SK-N-SH treated with all-trans-retinoic acid at 6 μM for 48 hours (cell line): ENCODE measurements at regions not wholly inside any gene's neighbourhood (a gene's known extent, or its start where the extent isn't known, plus 50 kb on each side); places are given as distances from the start of the nearest gene placed in this dataset.
A peak's percentile ranks its signal among the peaks of the same experiment; 100 is the strongest.

Experiments used
- ATAC-seq: fragments of 200-7000 bp; cut with Tn5 transposase; 3 replicates; pipeline ENCODE4 v1.9.1; 2020; ENCODE audit warnings: mild to moderate bottlenecking, moderate library complexity
- ARNTL ChIP-seq: fragments of 450-650 bp; formaldehyde crosslinking; IDR thresholded peaks from 2 replicates; pipeline ENCODE4 v1.5.0; 2020; ENCODE audit warnings: low read depth, mild to moderate bottlenecking, moderate library complexity, borderline replicate concordance
- BACH2 ChIP-seq: fragments of 250-450 bp; sonication (Bioruptor Pico); IDR thresholded peaks from 2 replicates; pipeline ENCODE4 v1.9.0; 2021; ENCODE audit warnings: mild to moderate bottlenecking, borderline replicate concordance
- CSDC2 ChIP-seq: fragments of 250-450 bp; sonication (Bioruptor Pico); IDR thresholded peaks from 2 replicates; pipeline ENCODE4 v1.5.0; 2020; ENCODE audit warnings: mild to moderate bottlenecking, moderate library complexity
- ESRRG ChIP-seq: fragments of 250-450 bp; sonication (Bioruptor Pico); IDR thresholded peaks from 2 replicates; pipeline ENCODE4 v1.6.1; 2021; ENCODE audit warnings: mild to moderate bottlenecking
- GLIS3 ChIP-seq: fragments of 250-450 bp; sonication (Bioruptor Pico); IDR thresholded peaks from 2 replicates; pipeline ENCODE4 v1.5.0; 2020; ENCODE audit warnings: mild to moderate bottlenecking, moderate library complexity
- ISL1 ChIP-seq: fragments of 250-450 bp; sonication (Bioruptor Pico); IDR thresholded peaks from 2 replicates; pipeline ENCODE4 v2.1.2; 2022; ENCODE audit warnings: mild to moderate bottlenecking, moderate library complexity
- OSR1 ChIP-seq: fragments of 250-450 bp; sonication (Bioruptor Pico); IDR thresholded peaks from 2 replicates; pipeline ENCODE4 v1.8.0; 2022; ENCODE audit warnings: moderate library complexity, mild to moderate bottlenecking, inconsistent platforms
- PPARA ChIP-seq: fragments of 250-450 bp; sonication (Bioruptor Pico); IDR thresholded peaks from 2 replicates; pipeline ENCODE4 v1.5.0; 2020; ENCODE audit warnings: mild to moderate bottlenecking, borderline replicate concordance
- RARB ChIP-seq: fragments of 250-450 bp; sonication (Bioruptor Pico); IDR thresholded peaks from 2 replicates; pipeline ENCODE4 v1.8.0; 2021; ENCODE audit warnings: mild to moderate bottlenecking, moderate library complexity
- SNAI2 ChIP-seq: fragments of 250-450 bp; sonication (Bioruptor Pico); IDR thresholded peaks from 2 replicates; pipeline ENCODE4 v1.5.0; 2020; ENCODE audit warnings: mild to moderate bottlenecking, moderate library complexity
- TCF4 ChIP-seq: fragments of 250-450 bp; sonication (Bioruptor Pico); IDR thresholded peaks from 2 replicates; pipeline ENCODE4 v1.8.0; 2021; ENCODE audit warnings: mild to moderate bottlenecking, moderate library complexity, borderline replicate concordance
- TOX ChIP-seq: fragments of 250-450 bp; sonication (Bioruptor Pico); IDR thresholded peaks from 2 replicates; pipeline ENCODE4 v1.8.0; 2021; ENCODE audit warnings: mild to moderate bottlenecking, moderate library complexity, borderline replicate concordance
- ZC3H10 ChIP-seq: fragments of 250-450 bp; sonication (Bioruptor Pico); IDR thresholded peaks from 2 replicates; pipeline ENCODE4 v1.5.1; 2021; ENCODE audit warnings: mild to moderate bottlenecking, moderate library complexity
- ZFP3 ChIP-seq: fragments of 250-450 bp; sonication (Bioruptor Pico); IDR thresholded peaks from 2 replicates; pipeline ENCODE4 v1.5.0; 2020; ENCODE audit warnings: mild to moderate bottlenecking, moderate library complexity
- ZFP30 ChIP-seq: fragments of 450-650 bp; formaldehyde crosslinking; IDR thresholded peaks from 2 replicates; pipeline ENCODE4 v1.5.0; 2022; ENCODE audit warnings: mild to moderate bottlenecking, moderate library complexity
- ZNF565 ChIP-seq: fragments of 450-650 bp; formaldehyde crosslinking; conservative IDR thresholded peaks from 2 replicates; pipeline ENCODE4 v1.5.0; 2020; ENCODE audit warnings: low read depth, mild to moderate bottlenecking, moderate library complexity
- ZNF70 ChIP-seq: fragments of 450-650 bp; formaldehyde crosslinking; IDR thresholded peaks from 2 replicates; pipeline ENCODE4 v1.5.0; 2020; ENCODE audit warnings: mild to moderate bottlenecking, moderate library complexity
- ZNF8 ChIP-seq: fragments of 450-650 bp; formaldehyde crosslinking; IDR thresholded peaks from 2 replicates; pipeline ENCODE4 v1.5.0; 2020; ENCODE audit warnings: mild to moderate bottlenecking, moderate library complexity
- TF ChIP-seq, protein P1 (sequence below): fragments of 250-450 bp; sonication (Bioruptor Pico); IDR thresholded peaks from 2 replicates; pipeline ENCODE4 v1.5.1; 2021; ENCODE audit warnings: mild to moderate bottlenecking, moderate library complexity
- TF ChIP-seq, protein P2 (sequence below): fragments of 250-450 bp; sonication (Bioruptor Pico); IDR thresholded peaks from 2 replicates; pipeline ENCODE4 v1.8.0; 2020; ENCODE audit warnings: mild to moderate bottlenecking, moderate library complexity, borderline replicate concordance
- TF ChIP-seq, protein P3 (sequence below): fragments of 250-450 bp; sonication (Bioruptor Pico); IDR thresholded peaks from 2 replicates; pipeline ENCODE4 v1.5.0; 2020; ENCODE audit warnings: mild to moderate bottlenecking, moderate library complexity
- TF ChIP-seq, protein P4 (sequence below): fragments of 250-450 bp; sonication (Bioruptor Pico); IDR thresholded peaks from 2 replicates; pipeline ENCODE4 v1.5.1; 2020; ENCODE audit warnings: low read depth, mild to moderate bottlenecking, moderate library complexity
- TF ChIP-seq, protein P5 (sequence below): fragments of 250-450 bp; sonication (Bioruptor Pico); IDR thresholded peaks from 2 replicates; pipeline ENCODE4 v1.8.0; 2021; ENCODE audit warnings: low read depth, mild to moderate bottlenecking, moderate library complexity, borderline replicate concordance

DNA sequence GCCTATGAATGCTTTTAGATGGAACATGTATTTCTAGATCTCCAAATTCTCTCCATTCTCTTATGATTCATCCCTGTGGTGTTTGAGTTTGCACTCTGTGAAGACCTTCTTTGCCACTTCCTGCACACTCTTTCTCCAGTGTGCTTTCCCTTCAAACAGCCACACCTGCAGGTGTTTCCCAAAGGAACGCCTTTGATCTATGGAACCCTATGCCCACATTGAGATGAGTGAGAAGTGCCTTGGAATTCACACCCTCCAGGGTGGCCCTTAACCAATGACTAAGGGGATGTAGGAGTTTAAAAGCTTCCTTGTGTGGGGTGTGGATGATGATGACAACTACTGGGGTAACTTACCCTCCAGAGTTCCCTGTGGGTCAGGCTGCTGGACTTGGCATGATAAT lies 570.1 kb downstream of the DHX35 start:
- TF ChIP-seq ZNF8 (CRISPR knock-in tag) (no peak), OSR1 (CRISPR knock-in tag) (no peak), TOX (CRISPR knock-in tag) (no peak), ZC3H10 (no peak), ZNF565 (CRISPR knock-in tag) (no peak), SNAI2 (no peak), PPARA (CRISPR knock-in tag) (no peak), ESRRG (CRISPR knock-in tag) (no peak), GLIS3 (CRISPR knock-in tag) (no peak), ZFP30 (CRISPR knock-in tag) (no peak), ZFP3 (no peak), TCF4 (no peak), RARB (CRISPR knock-in tag) (no peak), ZNF70 (no peak), ISL1 (no peak)
- TF ChIP-seq, protein P1, sequence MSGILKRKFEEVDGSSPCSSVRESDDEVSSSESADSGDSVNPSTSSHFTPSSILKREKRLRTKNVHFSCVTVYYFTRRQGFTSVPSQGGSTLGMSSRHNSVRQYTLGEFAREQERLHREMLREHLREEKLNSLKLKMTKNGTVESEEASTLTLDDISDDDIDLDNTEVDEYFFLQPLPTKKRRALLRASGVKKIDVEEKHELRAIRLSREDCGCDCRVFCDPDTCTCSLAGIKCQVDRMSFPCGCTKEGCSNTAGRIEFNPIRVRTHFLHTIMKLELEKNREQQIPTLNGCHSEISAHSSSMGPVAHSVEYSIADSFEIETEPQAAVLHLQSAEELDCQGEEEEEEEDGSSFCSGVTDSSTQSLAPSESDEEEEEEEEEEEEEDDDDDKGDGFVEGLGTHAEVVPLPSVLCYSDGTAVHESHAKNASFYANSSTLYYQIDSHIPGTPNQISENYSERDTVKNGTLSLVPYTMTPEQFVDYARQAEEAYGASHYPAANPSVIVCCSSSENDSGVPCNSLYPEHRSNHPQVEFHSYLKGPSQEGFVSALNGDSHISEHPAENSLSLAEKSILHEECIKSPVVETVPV (CRISPR knock-in tag) = no peak
- TF ChIP-seq, protein P2, sequence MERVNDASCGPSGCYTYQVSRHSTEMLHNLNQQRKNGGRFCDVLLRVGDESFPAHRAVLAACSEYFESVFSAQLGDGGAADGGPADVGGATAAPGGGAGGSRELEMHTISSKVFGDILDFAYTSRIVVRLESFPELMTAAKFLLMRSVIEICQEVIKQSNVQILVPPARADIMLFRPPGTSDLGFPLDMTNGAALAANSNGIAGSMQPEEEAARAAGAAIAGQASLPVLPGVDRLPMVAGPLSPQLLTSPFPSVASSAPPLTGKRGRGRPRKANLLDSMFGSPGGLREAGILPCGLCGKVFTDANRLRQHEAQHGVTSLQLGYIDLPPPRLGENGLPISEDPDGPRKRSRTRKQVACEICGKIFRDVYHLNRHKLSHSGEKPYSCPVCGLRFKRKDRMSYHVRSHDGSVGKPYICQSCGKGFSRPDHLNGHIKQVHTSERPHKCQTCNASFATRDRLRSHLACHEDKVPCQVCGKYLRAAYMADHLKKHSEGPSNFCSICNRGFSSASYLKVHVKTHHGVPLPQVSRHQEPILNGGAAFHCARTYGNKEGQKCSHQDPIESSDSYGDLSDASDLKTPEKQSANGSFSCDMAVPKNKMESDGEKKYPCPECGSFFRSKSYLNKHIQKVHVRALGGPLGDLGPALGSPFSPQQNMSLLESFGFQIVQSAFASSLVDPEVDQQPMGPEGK (CRISPR knock-in tag) = no peak
- TF ChIP-seq, protein P3, sequence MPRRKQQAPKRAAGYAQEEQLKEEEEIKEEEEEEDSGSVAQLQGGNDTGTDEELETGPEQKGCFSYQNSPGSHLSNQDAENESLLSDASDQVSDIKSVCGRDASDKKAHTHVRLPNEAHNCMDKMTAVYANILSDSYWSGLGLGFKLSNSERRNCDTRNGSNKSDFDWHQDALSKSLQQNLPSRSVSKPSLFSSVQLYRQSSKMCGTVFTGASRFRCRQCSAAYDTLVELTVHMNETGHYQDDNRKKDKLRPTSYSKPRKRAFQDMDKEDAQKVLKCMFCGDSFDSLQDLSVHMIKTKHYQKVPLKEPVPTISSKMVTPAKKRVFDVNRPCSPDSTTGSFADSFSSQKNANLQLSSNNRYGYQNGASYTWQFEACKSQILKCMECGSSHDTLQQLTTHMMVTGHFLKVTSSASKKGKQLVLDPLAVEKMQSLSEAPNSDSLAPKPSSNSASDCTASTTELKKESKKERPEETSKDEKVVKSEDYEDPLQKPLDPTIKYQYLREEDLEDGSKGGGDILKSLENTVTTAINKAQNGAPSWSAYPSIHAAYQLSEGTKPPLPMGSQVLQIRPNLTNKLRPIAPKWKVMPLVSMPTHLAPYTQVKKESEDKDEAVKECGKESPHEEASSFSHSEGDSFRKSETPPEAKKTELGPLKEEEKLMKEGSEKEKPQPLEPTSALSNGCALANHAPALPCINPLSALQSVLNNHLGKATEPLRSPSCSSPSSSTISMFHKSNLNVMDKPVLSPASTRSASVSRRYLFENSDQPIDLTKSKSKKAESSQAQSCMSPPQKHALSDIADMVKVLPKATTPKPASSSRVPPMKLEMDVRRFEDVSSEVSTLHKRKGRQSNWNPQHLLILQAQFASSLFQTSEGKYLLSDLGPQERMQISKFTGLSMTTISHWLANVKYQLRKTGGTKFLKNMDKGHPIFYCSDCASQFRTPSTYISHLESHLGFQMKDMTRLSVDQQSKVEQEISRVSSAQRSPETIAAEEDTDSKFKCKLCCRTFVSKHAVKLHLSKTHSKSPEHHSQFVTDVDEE = no peak
- TF ChIP-seq, protein P4, sequence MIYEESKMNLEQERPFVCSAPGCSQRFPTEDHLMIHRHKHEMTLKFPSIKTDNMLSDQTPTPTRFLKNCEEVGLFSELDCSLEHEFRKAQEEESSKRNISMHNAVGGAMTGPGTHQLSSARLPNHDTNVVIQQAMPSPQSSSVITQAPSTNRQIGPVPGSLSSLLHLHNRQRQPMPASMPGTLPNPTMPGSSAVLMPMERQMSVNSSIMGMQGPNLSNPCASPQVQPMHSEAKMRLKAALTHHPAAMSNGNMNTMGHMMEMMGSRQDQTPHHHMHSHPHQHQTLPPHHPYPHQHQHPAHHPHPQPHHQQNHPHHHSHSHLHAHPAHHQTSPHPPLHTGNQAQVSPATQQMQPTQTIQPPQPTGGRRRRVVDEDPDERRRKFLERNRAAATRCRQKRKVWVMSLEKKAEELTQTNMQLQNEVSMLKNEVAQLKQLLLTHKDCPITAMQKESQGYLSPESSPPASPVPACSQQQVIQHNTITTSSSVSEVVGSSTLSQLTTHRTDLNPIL (CRISPR knock-in tag) = no peak
- TF ChIP-seq, all 23 proteins: peak for 0
- no peak for ATAC-seq

DNA sequence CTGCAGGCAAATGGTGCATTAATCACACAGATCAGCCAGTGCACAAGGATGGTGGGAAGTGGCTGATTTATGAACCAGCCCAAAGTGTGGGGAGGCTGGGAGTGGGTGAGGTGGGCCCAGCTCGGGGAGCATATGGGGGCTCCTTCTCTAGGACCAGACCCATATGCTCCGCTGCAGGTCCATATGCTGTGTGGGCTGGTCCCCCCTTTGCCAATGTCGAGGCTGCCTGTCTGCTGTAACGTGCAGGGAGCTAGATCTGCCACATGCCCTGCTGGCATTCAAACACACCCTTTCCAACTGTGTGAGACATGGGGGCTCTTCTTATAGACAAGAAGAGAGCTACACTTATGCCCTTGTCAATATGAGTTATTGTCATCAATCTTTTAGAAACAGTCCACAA lies 566.3 kb downstream of the DHX35 start:
- no peak for ATAC-seq
- TF ChIP-seq ISL1 = no peak
- TF ChIP-seq OSR1 (CRISPR knock-in tag) = no peak
- no peak for TF ChIP-seq TCF4
- no peak for TF ChIP-seq ZC3H10
- TF ChIP-seq, protein P4 (CRISPR knock-in tag) = no peak
- TF ChIP-seq ZFP30 (CRISPR knock-in tag) = no peak

DNA sequence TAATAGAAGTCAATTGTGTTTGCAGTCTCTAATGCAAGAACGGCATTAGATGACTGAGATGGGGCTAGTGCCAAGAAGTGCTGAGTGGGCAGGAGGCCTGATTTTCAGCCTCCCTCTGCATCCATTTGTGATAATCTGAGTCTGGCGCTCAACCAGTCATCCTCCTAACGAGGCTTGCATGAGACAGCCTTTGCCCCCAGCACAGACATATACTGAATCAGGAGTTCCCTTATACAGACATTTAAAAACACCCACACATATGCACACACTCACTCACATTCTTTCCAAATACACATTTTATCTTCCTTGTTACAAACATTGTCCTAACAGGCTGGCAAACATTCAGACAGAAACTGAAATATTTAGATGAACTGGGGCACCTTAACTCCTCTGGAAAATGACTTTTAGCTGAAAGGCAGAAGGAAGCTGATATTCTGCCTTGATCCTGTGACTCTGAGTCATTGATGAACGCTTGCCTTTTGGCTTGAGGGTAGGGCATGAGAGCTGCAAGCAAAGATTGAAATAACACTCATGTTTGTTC lies 562.3 kb downstream of the DHX35 start:
- TF ChIP-seq ISL1 (0 out of 2 replicates have a peak, but pooled peaks have one; percentile 6), GLIS3 (CRISPR knock-in tag) (no peak), OSR1 (CRISPR knock-in tag) (no peak)
- ATAC-seq = no peak

DNA sequence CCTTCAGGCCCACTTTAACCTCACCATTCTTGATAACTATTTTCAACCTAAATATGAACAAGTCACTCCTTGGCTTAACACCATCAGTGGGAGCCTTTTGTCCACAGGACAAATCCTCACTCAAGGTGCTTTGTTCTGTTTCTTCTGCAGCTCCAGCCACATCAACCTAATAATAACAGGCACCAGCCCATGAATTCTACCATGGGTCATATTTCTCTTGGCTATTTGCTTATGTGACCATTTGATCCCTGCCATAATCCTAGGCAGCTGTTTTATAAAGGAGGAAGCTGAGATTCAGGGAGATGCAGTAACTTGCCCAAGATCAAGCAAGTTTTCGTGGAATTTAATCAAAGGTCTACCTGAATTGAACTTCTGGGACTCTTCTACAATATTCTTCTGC lies 561.3 kb downstream of the DHX35 start:
- no peak for ATAC-seq
- TF ChIP-seq CSDC2 (CRISPR knock-in tag) (no peak), ESRRG (CRISPR knock-in tag) (no peak), ARNTL (no peak), ZC3H10 (no peak), TCF4 (no peak), BACH2 (CRISPR knock-in tag) (no peak), GLIS3 (CRISPR knock-in tag) (no peak), OSR1 (CRISPR knock-in tag) (no peak), ZNF70 (no peak)
- TF ChIP-seq, protein P4 (CRISPR knock-in tag) = no peak
- TF ChIP-seq, protein P2 (CRISPR knock-in tag) = no peak
- TF ChIP-seq, protein P5, sequence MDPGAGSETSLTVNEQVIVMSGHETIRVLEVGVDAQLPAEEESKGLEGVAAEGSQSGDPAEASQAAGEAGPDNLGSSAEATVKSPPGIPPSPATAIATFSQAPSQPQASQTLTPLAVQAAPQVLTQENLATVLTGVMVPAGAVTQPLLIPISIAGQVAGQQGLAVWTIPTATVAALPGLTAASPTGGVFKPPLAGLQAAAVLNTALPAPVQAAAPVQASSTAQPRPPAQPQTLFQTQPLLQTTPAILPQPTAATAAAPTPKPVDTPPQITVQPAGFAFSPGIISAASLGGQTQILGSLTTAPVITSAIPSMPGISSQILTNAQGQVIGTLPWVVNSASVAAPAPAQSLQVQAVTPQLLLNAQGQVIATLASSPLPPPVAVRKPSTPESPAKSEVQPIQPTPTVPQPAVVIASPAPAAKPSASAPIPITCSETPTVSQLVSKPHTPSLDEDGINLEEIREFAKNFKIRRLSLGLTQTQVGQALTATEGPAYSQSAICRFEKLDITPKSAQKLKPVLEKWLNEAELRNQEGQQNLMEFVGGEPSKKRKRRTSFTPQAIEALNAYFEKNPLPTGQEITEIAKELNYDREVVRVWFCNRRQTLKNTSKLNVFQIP = no peak
